Tibial nerve (tissue), 3 donors: ENCODE measurements at regions not wholly inside any gene's neighbourhood (a gene's known extent, or its start where the extent isn't known, plus 50 kb on each side); places are given as distances from the start of the nearest gene placed in this dataset.

Source experiments
- CTCF ChIP-seq, 5 experiments: fragments of 200-600 bp in 3 of 5; fragments of 450-650 bp in 2 of 5; sonication (generic) in 3 of 5; IDR thresholded peaks; one replicate each; pipeline ENCODE4 v1.5.1; 2016 to 2019; ENCODE audit warnings: antibody characterized with exemption in 5 of 5, mild to moderate bottlenecking in 3 of 5, moderate library complexity in 2 of 5
- POLR2A ChIP-seq, 2 donors: fragments of 450-650 bp; IDR thresholded peaks; one replicate each; pipeline ENCODE4 v1.6.1; 2017; ENCODE audit warnings: antibody characterized with exemption in 2 of 2, mild to moderate bottlenecking in 2 of 2, moderate library complexity in 2 of 2

GRCh38 chr19:23541991-23542390, 145.0 kb downstream of the ZNF675 start:
- no peak for TF ChIP-seq POLR2A (IDR thresholded peaks at IDR 0.05)
- no peak for TF ChIP-seq CTCF (IDR thresholded peaks at IDR 0.05)
